ENCODE measurements at regions not wholly inside any gene's neighbourhood (a gene's known extent, or its start where the extent isn't known, plus 50 kb on each side); places are given as distances from the start of the nearest gene placed in this dataset.

DNA sequence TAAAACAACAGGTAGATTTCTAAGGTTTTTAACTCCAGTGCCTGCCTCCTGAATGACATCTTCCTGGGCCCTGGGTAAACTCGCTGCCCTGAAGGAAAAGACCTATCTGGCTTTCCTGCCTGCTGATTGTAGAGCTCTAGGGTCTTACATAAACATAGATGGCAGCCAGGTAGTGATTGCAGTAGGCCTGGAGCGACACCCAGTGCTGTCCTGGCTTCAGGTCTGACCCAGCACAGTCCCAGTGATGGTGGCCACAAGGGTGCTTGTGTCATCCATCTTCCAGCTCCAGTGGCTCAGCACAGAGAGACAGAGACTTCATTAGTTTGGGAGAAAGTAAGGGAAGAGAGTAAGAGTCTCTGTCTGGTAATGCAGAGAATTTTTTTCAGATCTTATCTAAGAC is 542.9 kb upstream of the IMPG1 start:
- TF ChIP-seq, protein P1, sequence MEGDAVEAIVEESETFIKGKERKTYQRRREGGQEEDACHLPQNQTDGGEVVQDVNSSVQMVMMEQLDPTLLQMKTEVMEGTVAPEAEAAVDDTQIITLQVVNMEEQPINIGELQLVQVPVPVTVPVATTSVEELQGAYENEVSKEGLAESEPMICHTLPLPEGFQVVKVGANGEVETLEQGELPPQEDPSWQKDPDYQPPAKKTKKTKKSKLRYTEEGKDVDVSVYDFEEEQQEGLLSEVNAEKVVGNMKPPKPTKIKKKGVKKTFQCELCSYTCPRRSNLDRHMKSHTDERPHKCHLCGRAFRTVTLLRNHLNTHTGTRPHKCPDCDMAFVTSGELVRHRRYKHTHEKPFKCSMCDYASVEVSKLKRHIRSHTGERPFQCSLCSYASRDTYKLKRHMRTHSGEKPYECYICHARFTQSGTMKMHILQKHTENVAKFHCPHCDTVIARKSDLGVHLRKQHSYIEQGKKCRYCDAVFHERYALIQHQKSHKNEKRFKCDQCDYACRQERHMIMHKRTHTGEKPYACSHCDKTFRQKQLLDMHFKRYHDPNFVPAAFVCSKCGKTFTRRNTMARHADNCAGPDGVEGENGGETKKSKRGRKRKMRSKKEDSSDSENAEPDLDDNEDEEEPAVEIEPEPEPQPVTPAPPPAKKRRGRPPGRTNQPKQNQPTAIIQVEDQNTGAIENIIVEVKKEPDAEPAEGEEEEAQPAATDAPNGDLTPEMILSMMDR (IDR thresholded peaks at IDR 0.05; ENCODE audit: low read length, missing control alignments) = no peak
- H3K4me3 ChIP-seq (replicated peaks; ENCODE audit: low read depth, low read length) = no peak overlapping the region
- DNase-seq (ENCODE audit: low read depth) = no peak

DNA sequence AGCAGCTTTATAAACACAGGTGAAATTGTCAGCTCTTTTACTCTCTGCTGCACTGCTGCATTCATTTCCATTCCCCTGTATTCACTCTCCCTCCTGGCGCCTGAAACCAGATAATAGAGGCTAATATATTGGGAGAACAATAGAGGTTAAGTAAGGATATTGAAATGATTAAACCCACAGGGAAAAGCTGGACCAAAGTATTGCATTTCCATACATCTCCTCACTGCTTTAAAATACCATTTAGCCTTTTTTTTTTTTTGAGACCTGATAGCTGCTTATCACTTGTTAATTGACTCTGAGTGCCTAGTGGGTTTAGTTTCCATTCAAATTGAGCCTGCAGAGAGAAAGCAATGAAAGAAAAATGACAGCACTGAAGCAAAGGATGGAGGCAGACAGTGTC is 540.5 kb upstream of the IMPG1 start:
- DNase-seq (ENCODE audit: low read depth) = no peak
- no peak overlapping the region for H3K4me3 ChIP-seq (replicated peaks; ENCODE audit: low read depth, low read length)
- TF ChIP-seq, protein P1 (IDR thresholded peaks at IDR 0.05; ENCODE audit: low read length, missing control alignments) = no peak

DNA sequence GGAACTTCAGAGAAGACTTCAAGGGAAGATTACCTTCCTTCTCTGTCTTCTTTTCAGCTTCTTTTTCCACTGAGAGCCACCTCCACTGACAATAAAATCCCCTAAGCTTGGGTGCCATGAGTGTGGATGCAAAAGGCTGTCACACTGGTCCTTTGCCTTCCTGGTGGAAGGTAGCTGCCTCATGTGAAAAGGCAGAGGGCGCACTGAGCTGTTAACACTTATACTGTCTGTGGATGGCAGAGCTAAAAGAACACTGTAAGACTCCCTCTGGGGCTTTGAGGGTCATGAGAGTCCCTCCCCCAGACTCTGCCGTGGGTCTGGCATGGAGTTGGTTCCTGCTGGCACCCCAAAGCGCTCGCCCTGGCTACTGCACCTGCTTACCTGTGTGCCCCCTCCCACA is 536.7 kb upstream of the IMPG1 start:
- no peak for DNase-seq (ENCODE audit: low read depth)
- TF ChIP-seq, protein P1 (IDR thresholded peaks at IDR 0.05; ENCODE audit: low read length, missing control alignments) = no peak
- H3K4me3 ChIP-seq (replicated peaks; ENCODE audit: low read depth, low read length) = no peak overlapping the region

DNA sequence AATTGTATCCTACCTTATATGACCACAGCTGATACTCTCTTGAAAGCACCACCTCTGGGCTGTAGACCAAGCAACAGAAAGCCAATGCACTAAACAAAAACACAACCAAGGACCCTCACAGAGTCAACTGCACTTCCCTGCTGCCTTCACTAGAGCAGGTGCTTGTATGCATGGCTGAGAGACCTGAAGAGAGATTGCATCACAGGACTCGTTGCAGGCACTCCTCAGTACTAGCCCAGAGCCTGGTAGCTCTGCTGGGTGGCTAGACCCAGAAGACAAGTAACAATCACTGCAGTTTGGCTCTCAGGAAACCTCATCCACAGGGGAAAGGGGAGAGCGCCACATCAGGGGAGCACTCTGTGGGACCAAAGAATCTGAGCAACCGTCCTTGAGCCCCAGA is 521.6 kb upstream of the IMPG1 start:
- no peak overlapping the region for H3K4me3 ChIP-seq (replicated peaks; ENCODE audit: low read depth, low read length)
- no peak for DNase-seq (ENCODE audit: low read depth)
- TF ChIP-seq, protein P1 (IDR thresholded peaks at IDR 0.05; ENCODE audit: low read length, missing control alignments) = no peak

DNA sequence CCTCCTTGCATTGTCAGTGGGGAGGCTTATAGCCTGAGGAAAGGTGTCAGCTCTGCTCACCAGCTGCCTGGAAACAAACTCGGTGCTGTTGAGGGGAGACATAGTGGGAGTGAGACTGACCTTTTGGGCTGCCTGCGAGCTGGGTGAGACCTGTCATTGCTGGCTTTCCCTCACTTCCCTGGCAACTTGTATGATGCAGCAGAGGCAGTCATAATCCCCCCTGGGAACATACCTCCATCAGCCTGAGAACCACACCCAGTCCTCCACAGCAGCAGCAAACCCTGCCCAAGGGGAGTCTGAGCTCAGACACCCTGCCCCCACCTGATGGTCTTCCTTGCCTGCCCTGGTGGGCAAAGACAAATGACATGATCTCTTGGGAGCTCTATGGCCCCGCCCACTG is 521.2 kb upstream of the IMPG1 start:
- TF ChIP-seq, protein P1 (IDR thresholded peaks at IDR 0.05; ENCODE audit: low read length, missing control alignments) = no peak
- no peak for DNase-seq (ENCODE audit: low read depth)
- no peak overlapping the region for H3K4me3 ChIP-seq (replicated peaks; ENCODE audit: low read depth, low read length)

DNA sequence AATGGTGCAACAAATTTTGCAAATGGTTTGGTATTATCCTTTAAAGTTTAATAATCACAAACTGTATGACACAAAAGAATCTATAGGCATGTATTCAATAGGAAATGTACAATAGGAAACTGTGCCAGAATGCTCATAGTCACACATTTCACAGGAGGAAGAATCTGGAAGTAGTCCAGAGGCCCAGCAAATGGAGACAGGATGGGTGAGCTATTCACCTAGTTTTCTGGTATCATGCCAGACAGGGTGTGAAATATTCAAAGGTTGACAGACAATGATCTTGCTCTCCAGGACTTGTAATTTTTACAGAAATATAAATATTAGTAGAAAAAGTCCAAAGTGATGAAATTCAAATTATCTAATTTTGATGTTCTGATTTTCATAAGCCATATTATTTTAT is 520.1 kb upstream of the IMPG1 start:
- no peak for DNase-seq (ENCODE audit: low read depth)
- TF ChIP-seq, protein P1 (IDR thresholded peaks at IDR 0.05; ENCODE audit: low read length, missing control alignments) = no peak
- H3K4me3 ChIP-seq (replicated peaks; ENCODE audit: low read depth, low read length) = no peak overlapping the region

DNA sequence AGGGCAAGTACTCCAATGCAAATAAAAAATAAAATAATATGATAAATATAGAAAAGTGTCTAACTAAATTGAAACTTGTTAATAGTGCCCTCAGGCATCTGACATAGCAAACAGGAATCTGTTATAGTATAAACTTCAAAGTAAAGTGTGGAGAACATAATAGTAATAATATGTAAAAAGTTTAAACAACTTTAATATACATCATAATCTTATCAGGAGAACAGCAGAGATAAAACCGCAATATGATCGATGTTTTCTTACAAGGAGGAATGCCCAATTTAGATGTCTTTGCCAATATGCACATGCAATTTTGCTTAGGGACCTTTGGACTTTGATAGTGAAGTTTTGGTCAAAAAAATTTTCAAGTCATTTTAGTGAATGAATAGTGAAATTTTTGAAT is 514.8 kb upstream of the IMPG1 start:
- no peak for DNase-seq (ENCODE audit: low read depth)
- TF ChIP-seq, protein P1 (IDR thresholded peaks at IDR 0.05; ENCODE audit: low read length, missing control alignments) = no peak

More for the DNA sequence above, 514.8 kb upstream of the IMPG1 start:
- H3K4me3 ChIP-seq (replicated peaks; ENCODE audit: low read depth, low read length) = no peak overlapping the region

All from fibroblast of pulmonary artery (primary cell).